ENCODE measurements at regions not wholly inside any gene's neighbourhood (a gene's known extent, or its start where the extent isn't known, plus 50 kb on each side); places are given as distances from the start of the nearest gene placed in this dataset.
"Not testable (repeated sequence)": the region's sequence is repeated elsewhere in the genome, so short reads cannot be mapped to it uniquely, and the experiment has no call there.

GRCh38 chr1:234763367-234763766 is 153.4 kb upstream of the IRF2BP2 start:
- no peaks in the 10 kb centered on the region for H3K9me3 Mint-ChIP-seq (ENCODE audit: unreplicated experiment)

GRCh38 chr1:234762127-234762526 is 152.1 kb upstream of the IRF2BP2 start:
- POLR2A ChIA-PET, result interaction anchor here (0.7 kb wide), 1 partner anchor 13 kb away, joined by 4 read pairs; no protein-coding TSS in a partner anchor
- H3K9me3 Mint-ChIP-seq (ENCODE audit: unreplicated experiment); H3K27ac Mint-ChIP-seq (ENCODE audit: low read depth, unreplicated experiment); H3K4me1 Mint-ChIP-seq (ENCODE audit: insufficient read depth, unreplicated experiment); H3K27me3 Mint-ChIP-seq (ENCODE audit: insufficient read depth, unreplicated experiment); DNase-seq (ENCODE audit: unreplicated experiment); intact Hi-C loops (cut with micrococcal nuclease); CTCF ChIA-PET; H3K4me3 Mint-ChIP-seq (ENCODE audit: unreplicated experiment); H3K36me3 Mint-ChIP-seq (ENCODE audit: insufficient read depth, unreplicated experiment); BruUV-seq (replicated peaks): not testable (repeated sequence)

More at GRCh38 chr1:234763367-234763766, 153.4 kb upstream of the IRF2BP2 start:
- Mint-ChIP-seq H3K4me3 (ENCODE audit: unreplicated experiment) (no peak overlapping the region), H3K36me3 (ENCODE audit: insufficient read depth, unreplicated experiment) (no peaks in the 10 kb centered on the region), H3K4me1 (ENCODE audit: insufficient read depth, unreplicated experiment) (no peaks in the 10 kb centered on the region), H3K27ac (ENCODE audit: low read depth, unreplicated experiment) (no peak overlapping the region), H3K27me3 (ENCODE audit: insufficient read depth, unreplicated experiment) (no peaks in the 10 kb centered on the region)
- intact Hi-C loops (cut with micrococcal nuclease), result no loop called here
- BruUV-seq (replicated peaks), result no TSS peak
- ChIA-PET POLR2A (interaction anchor here (1.2 kb wide), 1 partner anchor 11 kb away, joined by 3 read pairs; no protein-coding TSS in a partner anchor), CTCF (interaction anchor here (0.6 kb wide), 1 partner anchor 117 kb away, joined by 3 read pairs; no protein-coding TSS in a partner anchor)
- DNase-seq (ENCODE audit: unreplicated experiment), result no peak
- no peak for TF ChIP-seq CTCF (IDR thresholded peaks at IDR 0.05; ENCODE audit: unreplicated experiment)

- H3K27ac Mint-ChIP-seq (ENCODE audit: low read depth, unreplicated experiment), result no peak overlapping the region
- H3K27me3 Mint-ChIP-seq (ENCODE audit: insufficient read depth, unreplicated experiment), result peaks cover 20% of the 10 kb centered on the region
- DNase-seq (ENCODE audit: unreplicated experiment), result no peak
- H3K36me3 Mint-ChIP-seq (ENCODE audit: insufficient read depth, unreplicated experiment), result peaks cover 6% of the 10 kb centered on the region
- ChIA-PET CTCF (interaction anchor here (0.6 kb wide), 2 partner anchors 264 to 309 kb away, joined by 4 read pairs; no protein-coding TSS in a partner anchor), POLR2A (interaction anchor here (0.6 to 1.4 kb wide), 3 partner anchors 12 to 512 kb away, joined by 3 to 4 read pairs (median 3); no protein-coding TSS in a partner anchor)
- no peak for TF ChIP-seq CTCF (IDR thresholded peaks at IDR 0.05; ENCODE audit: unreplicated experiment)
- no peaks in the 10 kb centered on the region for H3K9me3 Mint-ChIP-seq (ENCODE audit: unreplicated experiment)
- intact Hi-C loops (cut with micrococcal nuclease), result no loop called here
- H3K4me3 Mint-ChIP-seq (ENCODE audit: unreplicated experiment), result no peak overlapping the region
- no TSS peak for BruUV-seq (replicated peaks)
- H3K4me1 Mint-ChIP-seq (ENCODE audit: insufficient read depth, unreplicated experiment), result no peaks in the 10 kb centered on the region
Observed at GRCh38 chr1:234760303-234760723, 150.3 kb upstream of the IRF2BP2 start.

GRCh38 chr1:234759888-234760287 is 149.9 kb upstream of the IRF2BP2 start:
- no peak for DNase-seq (ENCODE audit: unreplicated experiment)
- Mint-ChIP-seq H3K27ac (ENCODE audit: low read depth, unreplicated experiment) (no peak overlapping the region), H3K9me3 (ENCODE audit: unreplicated experiment) (no peaks in the 10 kb centered on the region), H3K4me1 (ENCODE audit: insufficient read depth, unreplicated experiment) (no peaks in the 10 kb centered on the region), H3K27me3 (ENCODE audit: insufficient read depth, unreplicated experiment) (peaks cover 20% of the 10 kb centered on the region), H3K4me3 (ENCODE audit: unreplicated experiment) (no peak overlapping the region), H3K36me3 (ENCODE audit: insufficient read depth, unreplicated experiment) (peaks cover 6% of the 10 kb centered on the region)
- no peak for TF ChIP-seq CTCF (IDR thresholded peaks at IDR 0.05; ENCODE audit: unreplicated experiment)
- CTCF ChIA-PET, result interaction anchor here (0.6 to 0.9 kb wide), 5 partner anchors 148 to 309 kb away, joined by 3 to 4 read pairs (median 4); no protein-coding TSS in a partner anchor
- no TSS peak for BruUV-seq (replicated peaks)
- POLR2A ChIA-PET, result interaction anchor here (0.6 to 1.4 kb wide), 2 partner anchors 12 to 512 kb away, joined by 3 to 4 read pairs; no protein-coding TSS in a partner anchor
- intact Hi-C loops (cut with micrococcal nuclease), result no loop called here
